Endothelial cell of umbilical vein (primary cell): ENCODE measurements at regions not wholly inside any gene's neighbourhood (a gene's known extent, or its start where the extent isn't known, plus 50 kb on each side); places are given as distances from the start of the nearest gene placed in this dataset.

Source experiments
- BruUV-seq: library from RNA; stranded (reverse); fragments of 400-500 nt; replicated peaks from 2 replicates; lab custom pipeline; 2021; lab: Mats Ljungman, UMichigan
- CTCF ChIA-PET: fragments of 300-600, 350-600 bp; sonication (Branson Sonifier 250); formaldehyde crosslinking; loops from one replicate; lab custom pipeline; 2021; ENCODE audit warnings: antibody characterized with exemption, inconsistent platforms; lab: Charles Lee
- POLR2A ChIA-PET: fragments of 300-600, 350-600 bp; sonication (Branson Sonifier 250); formaldehyde crosslinking; loops from one replicate; lab custom pipeline; 2021; ENCODE audit warnings: antibody characterized with exemption, inconsistent platforms; lab: Charles Lee
- DNase-seq: peaks from one replicate; pipeline ENCODE4 v3.0.0-alpha.2; 2011; ENCODE audit warnings: low read depth, low spot score
- FAIRE-seq: peaks from 2 replicates; lab custom pipeline; 2011; peaks lifted over from hg19 to GRCh38; lab: Jason Lieb, UNC
- H2AFZ ChIP-seq: 2 replicates; pipeline ENCODE4 v1.6.0; 2012; ENCODE audit warnings: low read depth, low read length, control low read depth, inconsistent platforms
- H3K27ac ChIP-seq: 2 replicates; pipeline ENCODE4 v1.5.1; 2011; ENCODE audit warnings: low read depth, mild to moderate bottlenecking, control low read depth, low read length, moderate library complexity; ENCODE audit not compliant: insufficient read depth
- H3K27me3 ChIP-seq, 2 experiments: 2 replicates each; pipeline versions ENCODE4 v1.6.0 to v1.6.1; 2011; ENCODE audit warnings: low read length in 2 of 2, mixed read lengths in 1 of 2; ENCODE audit not compliant: control insufficient read depth in 2 of 2, insufficient read depth in 2 of 2
- H3K36me3 ChIP-seq, 2 experiments: 2 replicates in 1 of 2; 3 replicates in 1 of 2; pipeline ENCODE4 v1.5.1; 2011; ENCODE audit warnings: low read length in 2 of 2, mild to moderate bottlenecking in 1 of 2, moderate library complexity in 1 of 2; ENCODE audit not compliant: control insufficient read depth in 2 of 2, insufficient read depth in 2 of 2; ENCODE audit errors: extremely low read depth in 1 of 2
- H3K4me1 ChIP-seq: 3 replicates; pipeline ENCODE4 v1.5.1; 2011; ENCODE audit warnings: mild to moderate bottlenecking, low read length; ENCODE audit not compliant: control insufficient read depth, insufficient read depth; ENCODE audit errors: extremely low read depth
- H3K4me2 ChIP-seq: 2 replicates; pipeline ENCODE4 v1.6.1; 2011; ENCODE audit warnings: low read length, control low read depth, mixed read lengths; ENCODE audit not compliant: insufficient read depth
- H3K4me3 ChIP-seq, 3 experiments: fragments of 200-600 bp in 1 of 3; sonication (generic), shearing (Covaris generic) in 1 of 3; replicated peaks in 1 of 3; 2 replicates each; pipeline ENCODE4 v1.5.1; 2011 to 2016; ENCODE audit warnings: control low read depth in 3 of 3, low read length in 3 of 3, mild to moderate bottlenecking in 2 of 3, inconsistent platforms in 1 of 3, low read depth in 1 of 3, moderate library complexity in 1 of 3; ENCODE audit not compliant: insufficient read depth in 1 of 3
- H3K79me2 ChIP-seq: 2 replicates; pipeline ENCODE4 v1.6.0; 2012; ENCODE audit warnings: low read length, inconsistent platforms; ENCODE audit not compliant: control insufficient read depth, insufficient read depth
- H3K9ac ChIP-seq: replicated peaks from 2 replicates; pipeline ENCODE3; 2011; ENCODE audit warnings: low read length, control low read depth; ENCODE audit not compliant: insufficient read depth; ENCODE audit errors: extremely low read depth
- H3K9me1 ChIP-seq: replicated peaks from 3 replicates; pipeline ENCODE4 v1.6.0; 2011; ENCODE audit warnings: mild to moderate bottlenecking, low read length; ENCODE audit not compliant: control insufficient read depth, insufficient read depth; ENCODE audit errors: extremely low read depth
- H3K9me3 ChIP-seq: replicated peaks from 2 replicates; pipeline ENCODE4 v1.5.1; 2012; ENCODE audit warnings: low read length, inconsistent platforms; ENCODE audit not compliant: control insufficient read depth, insufficient read depth
- H4K20me1 ChIP-seq: replicated peaks from 2 replicates; pipeline ENCODE3; 2011; ENCODE audit warnings: mild to moderate bottlenecking, low read length; ENCODE audit not compliant: control insufficient read depth, insufficient read depth; ENCODE audit errors: extremely low read depth
- CTCF ChIP-seq, 2 donors: IDR thresholded peaks; 1 replicate in 1 of 2; 2 replicates in 1 of 2; pipeline ENCODE4 v1.5.1; 2011; ENCODE audit warnings: low read length in 2 of 2, mild to moderate bottlenecking in 2 of 2, moderate library complexity in 2 of 2, control low read depth in 1 of 2, inconsistent platforms in 1 of 2, low read depth in 1 of 2; ENCODE audit not compliant: insufficient read depth in 1 of 2; ENCODE audit errors: extremely low read depth in 1 of 2
- EZH2 ChIP-seq: IDR thresholded peaks from 2 replicates; pipeline ENCODE4 v1.6.1; 2012; ENCODE audit warnings: borderline replicate concordance, low read depth, mild to moderate bottlenecking, moderate library complexity, low read length, inconsistent platforms; ENCODE audit not compliant: severe bottlenecking
- FOS ChIP-seq: IDR thresholded peaks from 2 replicates; pipeline ENCODE4 v1.6.1; 2011; ENCODE audit warnings: mild to moderate bottlenecking, low read length, moderate library complexity, borderline replicate concordance; ENCODE audit not compliant: insufficient read depth
- GATA2 ChIP-seq: IDR thresholded peaks from 2 replicates; pipeline ENCODE4 v1.7.0; 2011; ENCODE audit warnings: low read depth, mild to moderate bottlenecking, moderate library complexity, mixed read lengths, low read length; ENCODE audit not compliant: insufficient read length, insufficient read depth
- JUN ChIP-seq: IDR thresholded peaks from 2 replicates; pipeline ENCODE4 v1.6.1; 2011; ENCODE audit warnings: borderline replicate concordance, low read depth; ENCODE audit not compliant: insufficient read length, insufficient read depth
- MAX ChIP-seq: IDR thresholded peaks from 2 replicates; pipeline ENCODE4 v1.6.1; 2011; ENCODE audit not compliant: insufficient read depth, insufficient read length
- MYC ChIP-seq: IDR thresholded peaks from one replicate; pipeline ENCODE4 v1.6.1; 2011; ENCODE audit warnings: mild to moderate bottlenecking, low read depth, low read length
- POLR2A ChIP-seq: IDR thresholded peaks from 2 replicates; pipeline ENCODE4 v1.6.1; 2012; ENCODE audit warnings: low read depth, mild to moderate bottlenecking, control low read depth, low read length
- POLR2AphosphoS5 ChIP-seq: IDR thresholded peaks from 2 replicates; pipeline ENCODE4 v1.6.1; 2012; ENCODE audit warnings: low read depth, mild to moderate bottlenecking, control low read depth, low read length, moderate library complexity; ENCODE audit not compliant: insufficient read depth
- dilution Hi-C: fragments of 300-500 bp; cut with MboI; formaldehyde crosslinking; loops from one replicate; pipeline ENCODE4 v1.15.0; 2019; ENCODE audit warnings: low sequenced_read_pairs; ENCODE audit not compliant: extremely low pct_ligation_motif_present
- intact Hi-C: fragments of 100-400 bp; cut with micrococcal nuclease; formaldehyde crosslinking; loops from one replicate; pipeline ENCODE4 v1.10.0; 2022

GRCh38 chr3:41138601-41139000, 60.7 kb upstream of the CTNNB1 start:
- no peak overlapping the region for H3K27ac ChIP-seq
- dilution Hi-C loops (no loop called here), intact Hi-C loops (no loop called here)
- no peak for DNase-seq
- no peak overlapping the region for H3K4me3 ChIP-seq
- FAIRE-seq: no peak
- no TSS peak for BruUV-seq
- no peaks in the 10 kb centered on the region for H3K9me1 ChIP-seq
- TF ChIP-seq MYC: no peak
- TF ChIP-seq POLR2A: no peak
- TF ChIP-seq MAX: no peak
- TF ChIP-seq POLR2AphosphoS5: no peak
- TF ChIP-seq CTCF (IDR thresholded peaks at IDR 0.05; ENCODE audit: extremely low read depth in 1 of 2, insufficient read depth in 1 of 2, low read depth in 1 of 2, low read length in 2 of 2): no peak
- no peak for TF ChIP-seq JUN
- no peak for TF ChIP-seq FOS
- TF ChIP-seq GATA2: no peak
- TF ChIP-seq EZH2: no peak
- ChIA-PET CTCF (no interaction called here), POLR2A (no interaction called here)
- no peak overlapping the region for H3K9ac ChIP-seq
- no peak overlapping the region for H2AFZ ChIP-seq
- H3K4me1 ChIP-seq: no peaks in the 10 kb centered on the region
- peaks cover 5 to 6% of the 10 kb centered on the region in 2 experiments for H3K27me3 ChIP-seq
- H4K20me1 ChIP-seq: no peaks in the 10 kb centered on the region
- no peaks in the 10 kb centered on the region for H3K79me2 ChIP-seq
- H3K4me2 ChIP-seq: no peak overlapping the region
- H3K36me3 ChIP-seq: no peaks in the 10 kb centered on the region
- no peaks in the 10 kb centered on the region for H3K9me3 ChIP-seq
